Small intestine (tissue), 7 donors: ENCODE measurements at regions not wholly inside any gene's neighbourhood (a gene's known extent, or its start where the extent isn't known, plus 50 kb on each side); places are given as distances from the start of the nearest gene placed in this dataset.
"Not testable (repeated sequence)": the region's sequence is repeated elsewhere in the genome, so short reads cannot be mapped to it uniquely, and the experiment has no call there.

ENCODE experiments used
- DNase-seq, 2 donors: peaks; one replicate each; pipeline versions ENCODE4 v3.0.0 to v3.0.0-alpha.2; 2013
- FAIRE-seq: peaks from 2 replicates; lab custom pipeline; 2012; peaks lifted over from hg19 to GRCh38; lab: Jason Lieb, UNC
- H3K27ac ChIP-seq, 3 donors: one replicate each; pipeline ENCODE4 v1.5.1; 2013; ENCODE audit warnings: low read length in 2 of 3, mild to moderate bottlenecking in 2 of 3, control low read depth in 1 of 3, inconsistent platforms in 1 of 3, low read depth in 1 of 3, moderate library complexity in 1 of 3
- H3K27me3 ChIP-seq, 3 donors: one replicate each; pipeline ENCODE4 v1.6.1; 2013; ENCODE audit warnings: low read length in 3 of 3, inconsistent platforms in 1 of 3; ENCODE audit not compliant: control insufficient read depth in 3 of 3, insufficient read depth in 3 of 3
- H3K36me3 ChIP-seq, 3 donors: one replicate each; pipeline ENCODE4 v1.6.1; 2013; ENCODE audit warnings: low read length in 3 of 3, inconsistent platforms in 1 of 3, low read depth in 1 of 3, mild to moderate bottlenecking in 1 of 3, moderate library complexity in 1 of 3; ENCODE audit not compliant: control insufficient read depth in 3 of 3, insufficient read depth in 2 of 3
- H3K4me1 ChIP-seq, 3 donors: one replicate each; pipeline ENCODE4 v1.6.1; 2013; ENCODE audit warnings: low read length in 2 of 3, inconsistent platforms in 1 of 3, low read depth in 1 of 3, mild to moderate bottlenecking in 1 of 3, moderate library complexity in 1 of 3; ENCODE audit not compliant: control insufficient read depth in 3 of 3, insufficient read depth in 2 of 3
- H3K4me3 ChIP-seq, 3 donors: one replicate each; pipeline ENCODE4 v1.5.1; 2013; ENCODE audit warnings: low read length in 3 of 3, control low read depth in 1 of 3, inconsistent platforms in 1 of 3, low read depth in 1 of 3, mild to moderate bottlenecking in 1 of 3, moderate library complexity in 1 of 3
- H3K9me3 ChIP-seq, 2 donors: one replicate each; pipeline ENCODE4 v1.6.1; 2013; ENCODE audit warnings: low read depth in 1 of 2, low read length in 1 of 2; ENCODE audit not compliant: control insufficient read depth in 2 of 2, insufficient read depth in 1 of 2
- WGBS, 3 donors: extraction: QIAGEN DNeasy Blood & Tissue Kit; methylation state at CpG; one replicate each; pipeline ENCODE4 v1.1.7; 2013; 5-methylcytosine and 5-hydroxymethylcytosine counted together
- donor health status: healthy with polysubstance abuse.
- donor health status: control.
- donor health status: control.
- donor health status: Bipolar disorder and iron deficiency.
- donor health status: healthy.

GRCh38 chr2:20949256-20949655 is 94.6 kb downstream of the APOB start:
- FAIRE-seq (no peak), DNase-seq (no peak)
- Histone ChIP-seq H3K36me3 (no peaks in the 10 kb centered on the region), H3K9me3 (no peaks in the 10 kb centered on the region), H3K4me3 (no peak overlapping the region), H3K27me3 (peaks cover 0 to 12% (median 5%) of the 10 kb centered on the region in 3 donors), H3K27ac (no peak overlapping the region), H3K4me1 (no peaks in the 10 kb centered on the region)
- 71 to 83% (median 73%) methylated on average over 12 of the region's 12 CpGs for WGBS, 3 donors

GRCh38 chr2:20946468-20946867 is 97.4 kb downstream of the APOB start:
- H3K27me3 ChIP-seq: peaks cover 0 to 16% (median 5%) of the 10 kb centered on the region in 3 donors
- 70 to 78% (median 70%) methylated on average over 3 of the region's 3 CpGs for WGBS, 3 donors
- DNase-seq (no peak), FAIRE-seq (no peak)
- H3K36me3 ChIP-seq: no peaks in the 10 kb centered on the region
- H3K4me1 ChIP-seq: no peaks in the 10 kb centered on the region
- no peak overlapping the region for H3K4me3 ChIP-seq
- H3K27ac ChIP-seq: no peak overlapping the region
- no peaks in the 10 kb centered on the region for H3K9me3 ChIP-seq

GRCh38 chr2:20943721-20944120 is 100.2 kb downstream of the APOB start:
- WGBS, 3 donors: 68 to 79% (median 77%) methylated on average over 6 of the region's 6 CpGs
- not testable (repeated sequence) for H3K4me3 ChIP-seq, H3K36me3 ChIP-seq, H3K4me1 ChIP-seq, H3K27ac ChIP-seq, DNase-seq, FAIRE-seq, H3K9me3 ChIP-seq
- H3K27me3 ChIP-seq: peaks cover 0 to 14% (median 3%) of the 10 kb centered on the region in 3 donors

- DNase-seq (no peak), FAIRE-seq (no peak)
- WGBS, 3 donors: 59 to 71% (median 61%) methylated on average over 5 of the region's 5 CpGs
- Histone ChIP-seq H3K4me3 (no peak overlapping the region), H3K27me3 (peaks cover 0 to 18% (median 0%) of the 10 kb centered on the region in 3 donors), H3K27ac (no peak overlapping the region), H3K36me3 (no peaks in the 10 kb centered on the region), H3K9me3 (no peaks in the 10 kb centered on the region), H3K4me1 (no peaks in the 10 kb centered on the region)
Observed at GRCh38 chr2:20942646-20943125, 101.2 kb downstream of the APOB start.

GRCh38 chr2:20940856-20941255 is 103.0 kb downstream of the APOB start:
- Histone ChIP-seq H3K4me1 (no peaks in the 10 kb centered on the region), H3K36me3 (no peaks in the 10 kb centered on the region), H3K9me3 (no peaks in the 10 kb centered on the region), H3K4me3 (no peak overlapping the region), H3K27ac (no peak overlapping the region), H3K27me3 (peaks cover 0 to 19% (median 0%) of the 10 kb centered on the region in 3 donors)
- WGBS, 3 donors: 85 to 91% (median 86%) methylated on average over 7 of the region's 7 CpGs
- DNase-seq (no peak), FAIRE-seq (no peak)

GRCh38 chr2:20939931-20940795 is 103.7 kb downstream of the APOB start:
- 45 to 57% (median 50%) methylated on average over 13 of the region's 13 CpGs for WGBS, 3 donors
- no peak for DNase-seq
- H3K36me3 ChIP-seq: no peaks in the 10 kb centered on the region
- H3K4me3 ChIP-seq: no peak overlapping the region
- no peaks in the 10 kb centered on the region for H3K9me3 ChIP-seq
- FAIRE-seq: no peak
- no peaks in the 10 kb centered on the region for H3K4me1 ChIP-seq
- H3K27me3 ChIP-seq: peaks cover 0 to 16% (median 2%) of the 10 kb centered on the region in 3 donors
- H3K27ac ChIP-seq: no peak overlapping the region

GRCh38 chr2:20937353-20937752 is 106.5 kb downstream of the APOB start:
- WGBS, 3 donors: 36 to 59% (median 46%) methylated on average over 1 of the region's 1 CpG
- Histone ChIP-seq H3K27ac (no peak overlapping the region), H3K9me3 (no peaks in the 10 kb centered on the region), H3K4me3 (no peak overlapping the region), H3K36me3 (no peaks in the 10 kb centered on the region), H3K4me1 (no peaks in the 10 kb centered on the region), H3K27me3 (peaks cover 0 to 19% (median 2%) of the 10 kb centered on the region in 3 donors)
- FAIRE-seq (no peak), DNase-seq (no peak)

- 46 to 64% (median 63%) methylated on average over 11 of the region's 11 CpGs for WGBS, 3 donors
- H3K27me3 ChIP-seq: peaks cover 0 to 14% (median 2%) of the 10 kb centered on the region in 3 donors
- H3K36me3 ChIP-seq: no peaks in the 10 kb centered on the region
- no peak overlapping the region for H3K4me3 ChIP-seq
- no peaks in the 10 kb centered on the region for H3K9me3 ChIP-seq
- DNase-seq (no peak), FAIRE-seq (no peak)
- H3K4me1 ChIP-seq: no peaks in the 10 kb centered on the region
- H3K27ac ChIP-seq: no peak overlapping the region
Observed at GRCh38 chr2:20935168-20935775, 108.6 kb downstream of the APOB start.
